NCI-H146 (cell line): ENCODE measurements at regions not wholly inside any gene's neighbourhood (a gene's known extent, or its start where the extent isn't known, plus 50 kb on each side); places are given as distances from the start of the nearest gene placed in this dataset.
A peak's percentile ranks its signal among the peaks of the same experiment; 100 is the strongest.

Experiments used
- DNase-seq: peaks from one replicate; lab custom pipeline; 2025; lab: John Stamatoyannopoulos, UW

DNA sequence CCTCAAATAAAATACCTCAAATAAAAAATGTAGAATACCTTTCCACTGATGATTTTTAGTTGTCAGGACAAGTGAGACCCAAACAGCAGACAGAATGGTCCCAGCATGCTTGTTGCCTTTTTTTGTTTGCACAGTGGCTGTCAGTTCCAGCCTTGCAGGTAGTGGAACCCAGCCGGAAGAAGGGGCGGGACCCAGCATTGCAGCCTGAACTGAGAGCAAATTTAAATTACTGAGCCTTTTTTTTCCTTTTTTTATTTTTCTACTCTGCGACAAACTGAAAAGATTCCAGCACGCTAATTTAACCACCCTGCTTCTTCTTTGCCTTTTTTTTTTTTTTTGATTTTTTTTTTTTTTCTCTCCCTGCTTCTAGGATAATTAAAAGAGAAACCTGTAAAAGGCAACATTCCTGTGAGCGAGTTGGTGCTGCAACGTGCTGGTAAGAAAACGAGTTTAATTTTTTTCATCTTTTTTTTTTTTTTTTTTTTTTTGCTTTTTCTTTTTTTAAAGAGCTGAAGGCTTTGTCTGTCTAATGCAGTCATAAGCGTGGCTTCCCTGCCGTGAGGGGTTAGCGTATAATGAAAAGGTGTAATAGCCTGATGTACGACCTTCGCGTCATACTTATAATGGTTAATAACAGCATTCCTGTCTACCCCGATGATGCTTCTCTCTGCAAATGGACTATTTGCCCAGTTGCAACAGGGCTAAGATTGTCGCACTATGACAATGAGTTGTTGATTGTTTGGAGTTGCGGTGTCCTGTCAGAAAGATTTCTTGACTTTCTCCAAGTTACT, 555.3 kb upstream of the CELF2 start:
- DNase-seq, result peak; percentile 90

DNA sequence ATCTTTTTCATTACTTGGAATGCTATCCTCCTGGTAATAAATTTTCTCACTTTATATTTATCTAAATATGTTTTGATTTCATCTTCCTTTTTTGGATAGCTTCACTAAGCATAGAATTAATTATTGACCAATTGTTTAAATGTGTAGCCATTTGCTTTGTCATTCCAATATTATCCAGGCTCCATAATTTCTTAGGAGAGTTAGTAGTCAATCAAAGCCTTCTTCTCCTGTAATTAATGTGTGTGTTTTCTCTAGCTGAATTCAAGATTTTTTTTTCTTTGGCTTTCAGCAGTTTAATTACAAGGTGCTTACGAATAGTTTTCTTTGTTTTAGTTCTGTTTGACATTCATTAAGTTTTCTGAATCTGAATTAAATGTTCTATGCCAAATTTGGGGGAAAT, 545.9 kb upstream of the CELF2 start:
- no peak for DNase-seq

DNA sequence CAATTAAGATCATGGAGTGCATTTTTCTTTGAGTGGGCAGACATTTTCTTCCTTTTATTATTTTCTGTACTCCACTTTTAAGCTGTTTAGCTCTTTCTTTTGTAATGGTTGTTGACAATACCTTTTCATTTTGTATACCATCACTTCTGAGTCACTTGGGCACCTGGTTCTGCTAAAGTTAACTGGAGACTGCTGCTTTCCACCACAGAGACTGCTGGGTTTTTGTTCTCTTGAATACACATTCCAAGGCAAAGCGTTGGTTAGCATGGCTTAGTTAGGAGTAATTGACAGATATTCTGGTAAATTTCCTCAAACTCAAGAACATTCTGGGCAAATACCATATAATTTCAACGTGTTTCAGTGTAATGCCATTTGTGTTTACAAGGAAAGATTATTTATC, 541.9 kb upstream of the CELF2 start:
- no peak for DNase-seq

DNA sequence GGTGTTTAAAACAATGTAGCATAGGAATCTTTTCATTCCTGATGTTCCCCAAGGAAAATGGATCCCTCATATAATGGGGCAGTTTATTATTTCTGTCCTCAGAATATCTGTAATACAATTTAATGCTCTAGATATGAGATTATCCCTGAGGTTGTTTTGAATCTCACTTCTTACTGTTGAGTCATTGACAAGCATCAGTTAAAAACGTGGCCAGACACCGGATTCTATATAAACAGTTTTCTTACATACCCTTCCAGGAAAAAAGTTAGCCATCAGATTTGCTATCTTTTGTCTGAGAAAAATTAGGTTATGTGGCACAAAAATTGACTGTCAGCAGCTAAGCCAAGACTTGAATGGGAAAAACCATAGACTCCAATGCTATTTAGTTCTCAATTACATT, 539.8 kb upstream of the CELF2 start:
- DNase-seq, result no peak

DNA sequence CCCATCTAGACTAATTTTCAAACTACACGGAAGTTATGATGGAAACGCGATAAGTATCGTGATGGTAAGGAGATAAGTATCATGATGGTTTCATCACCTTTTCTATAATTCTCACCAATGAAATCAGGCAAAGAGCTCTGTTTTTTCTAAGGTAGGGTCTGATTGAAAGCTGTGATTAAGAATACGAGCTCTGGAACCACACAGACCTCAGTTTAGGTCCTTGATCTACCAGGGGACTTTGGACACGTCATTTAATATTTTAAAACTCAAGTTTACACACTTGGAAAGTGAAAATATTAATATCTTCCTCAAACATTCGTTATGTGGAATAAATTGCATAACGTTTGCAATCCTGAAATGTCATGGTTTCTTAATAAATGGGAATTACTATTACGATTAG, 538.2 kb upstream of the CELF2 start:
- DNase-seq, result no peak

DNA sequence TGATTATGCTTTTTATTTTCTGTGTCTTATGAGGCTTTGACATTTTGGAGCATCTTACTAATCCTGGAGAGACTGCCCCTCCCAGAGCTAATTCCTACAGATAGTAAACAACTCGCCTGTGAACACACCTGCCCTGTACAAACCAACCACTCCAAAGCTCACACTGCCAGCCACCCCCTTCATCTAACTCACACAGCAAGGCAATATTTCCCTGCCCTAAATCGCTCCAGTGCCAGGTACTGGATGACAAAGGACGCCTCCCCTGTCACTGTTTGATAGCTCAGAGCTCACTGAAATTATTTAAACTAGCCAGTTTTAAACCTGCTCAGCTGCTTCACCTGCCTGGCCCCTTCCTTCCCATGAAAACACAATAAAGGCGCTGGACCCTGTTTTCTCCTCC, 535.1 kb upstream of the CELF2 start:
- peak; percentile 93 for DNase-seq

DNA sequence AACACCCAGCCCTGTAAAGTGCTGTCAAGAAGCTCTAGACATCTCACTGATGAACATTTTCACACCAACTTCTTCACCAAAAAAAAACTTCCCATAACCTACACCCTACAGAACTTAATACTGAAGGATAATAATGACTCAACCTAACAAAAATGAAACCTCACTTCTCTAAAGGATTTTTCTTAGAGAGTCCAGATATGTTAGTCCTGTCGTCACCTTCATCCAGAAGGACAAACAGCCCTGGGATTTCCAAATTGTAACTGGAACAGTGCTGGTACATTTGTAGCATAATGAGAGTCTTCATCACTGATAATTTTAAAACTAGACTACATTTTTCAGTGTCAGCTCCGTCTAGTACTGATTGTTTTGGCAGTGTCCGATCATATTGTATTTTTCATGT, 528.6 kb upstream of the CELF2 start:
- no peak for DNase-seq

DNA sequence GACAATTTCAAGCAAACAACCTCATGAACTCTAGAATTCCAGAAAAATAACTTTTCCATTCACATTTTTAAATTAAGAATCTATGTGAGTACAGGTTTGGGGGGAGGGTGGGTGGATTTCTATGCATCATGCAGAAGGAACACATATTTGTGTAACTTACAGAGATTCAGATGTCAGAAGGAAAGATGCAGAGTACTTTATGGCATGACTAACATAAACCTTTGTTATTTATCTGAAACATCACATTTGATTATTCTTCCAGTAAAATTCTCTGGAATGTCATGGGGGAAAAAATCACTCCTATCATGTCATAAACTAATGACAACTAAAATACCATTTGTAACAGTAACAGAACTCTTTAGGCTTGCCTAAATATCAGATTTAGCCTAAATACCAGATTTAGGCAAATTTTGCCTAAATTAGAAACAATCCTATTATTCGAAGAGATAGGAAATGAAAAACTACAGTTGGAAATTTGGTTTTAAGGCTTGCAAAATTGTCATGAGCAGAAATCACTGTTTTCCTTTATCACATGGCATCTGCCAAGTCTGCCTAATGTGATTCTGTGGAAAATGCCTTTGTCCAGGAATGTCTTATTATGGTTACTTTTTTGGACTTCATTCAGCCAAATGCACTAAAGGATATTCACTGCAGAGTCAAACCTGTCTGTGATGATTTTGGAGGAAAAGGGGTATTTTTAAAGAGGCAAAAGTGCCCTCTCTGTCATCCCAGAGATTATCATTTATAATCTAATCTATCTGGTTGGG, 527.7 kb upstream of the CELF2 start:
- DNase-seq, result no peak

DNA sequence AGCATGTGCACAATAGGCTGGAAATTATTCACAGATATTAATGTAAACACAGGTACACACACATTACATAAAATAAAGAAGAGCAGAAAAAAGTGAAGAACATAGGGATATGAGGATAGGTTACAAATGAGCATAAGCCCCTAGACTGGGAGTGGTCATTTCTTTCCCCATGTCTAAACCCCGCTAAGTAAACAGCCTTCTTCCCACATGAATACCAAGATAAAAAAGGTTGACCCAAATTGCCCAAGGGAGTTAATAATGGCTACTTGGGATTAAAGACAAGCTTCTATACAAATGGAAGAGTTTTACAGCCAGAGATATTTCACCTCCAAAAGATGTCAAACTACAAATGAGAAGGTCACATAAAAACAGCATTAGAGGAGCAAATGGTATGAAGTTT, 527.1 kb upstream of the CELF2 start:
- DNase-seq, result no peak

DNA sequence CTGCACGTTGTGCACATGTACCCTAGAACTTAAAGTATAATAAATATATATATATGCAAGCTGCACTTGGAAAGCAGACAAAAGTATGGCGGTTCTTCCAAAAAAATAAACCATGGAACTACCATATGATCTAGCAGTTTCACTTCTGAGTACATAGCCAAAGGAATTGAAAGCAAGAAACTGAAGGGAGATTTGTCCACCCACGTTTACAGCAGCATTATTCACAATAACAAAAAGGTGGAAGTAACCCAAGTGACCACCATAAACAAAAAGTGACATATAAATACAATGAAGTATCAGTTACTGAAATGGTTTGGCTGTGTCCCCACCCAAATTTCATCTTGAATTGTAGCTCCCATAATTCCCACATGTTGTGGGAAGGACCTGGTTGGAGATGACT, 525.3 kb upstream of the CELF2 start:
- DNase-seq, result no peak

DNA sequence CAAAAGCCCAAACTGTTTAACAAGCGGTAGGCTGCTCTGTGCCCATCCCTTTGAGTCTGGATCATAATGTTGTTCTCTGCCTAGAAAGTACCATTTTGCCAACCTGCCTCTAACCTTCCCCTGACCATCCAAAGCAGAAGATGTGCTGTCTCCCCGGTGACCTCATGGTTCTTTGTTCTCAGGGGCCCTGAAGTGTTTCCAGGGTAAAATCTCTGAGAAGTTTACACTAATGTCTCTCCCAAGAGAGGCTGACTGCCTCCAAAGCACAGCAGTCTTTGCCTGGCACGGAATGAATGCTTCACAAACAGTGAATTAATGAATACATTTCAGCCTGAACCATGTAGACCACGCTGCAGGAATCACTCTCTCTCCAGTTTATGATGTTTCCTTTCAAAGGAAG, 523.8 kb upstream of the CELF2 start:
- DNase-seq, result no peak

DNA sequence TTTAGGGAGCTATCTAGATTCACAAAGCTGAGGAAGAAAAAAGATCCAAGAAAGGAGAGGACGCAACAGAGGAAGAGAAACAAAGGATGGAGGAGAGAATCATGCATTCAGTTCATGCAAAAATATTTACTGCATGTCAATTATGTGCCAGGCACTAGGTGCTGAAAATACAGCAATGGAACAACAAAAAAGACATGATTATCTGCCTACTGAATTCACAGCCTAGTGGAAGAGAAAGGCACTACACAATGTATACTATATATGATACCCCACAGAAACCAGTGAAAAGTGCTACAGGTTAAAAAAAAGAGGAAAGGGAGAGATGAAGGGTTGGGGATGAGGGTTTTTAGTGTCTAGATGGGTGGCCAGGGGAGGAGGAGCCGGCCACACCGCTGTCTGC, 520.4 kb upstream of the CELF2 start:
- no peak for DNase-seq

DNA sequence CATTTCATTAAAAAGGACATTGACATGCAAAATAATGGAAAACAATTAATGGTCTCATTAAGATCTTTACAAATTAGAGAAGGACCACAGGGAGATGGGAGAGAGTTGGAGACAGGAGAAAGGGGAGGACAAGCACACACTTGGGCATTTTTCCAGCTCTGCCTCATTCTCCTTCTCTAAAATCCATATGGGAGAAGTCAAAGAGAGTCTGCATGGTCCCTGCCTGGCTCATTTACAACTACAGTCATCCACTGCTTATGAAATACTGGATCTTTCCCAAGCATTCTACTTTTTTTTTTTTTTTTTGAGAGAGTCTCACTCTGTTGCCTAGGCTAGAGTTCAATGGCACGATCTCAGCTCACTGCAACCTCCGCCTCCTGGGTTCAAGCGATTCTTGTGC, 518.9 kb upstream of the CELF2 start:
- no peak for DNase-seq

DNA sequence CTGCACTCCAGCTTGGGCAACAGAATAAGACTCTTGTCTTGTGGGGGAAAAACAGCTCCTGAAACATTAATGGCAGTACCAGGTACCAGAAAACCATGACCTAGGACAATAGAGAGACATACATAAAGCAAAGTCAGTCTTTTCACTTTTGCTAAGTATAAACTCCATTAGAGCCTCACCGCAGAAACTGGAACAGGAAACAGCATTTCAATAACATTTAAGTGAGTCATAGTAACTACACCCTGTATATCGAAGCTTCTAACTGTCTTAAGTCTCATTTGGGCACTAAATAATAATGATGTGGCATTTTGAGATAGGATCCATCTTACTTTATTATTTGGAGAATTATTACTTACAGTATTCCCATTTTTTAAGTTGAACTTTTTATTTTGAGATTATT, 517.8 kb upstream of the CELF2 start:
- DNase-seq, result no peak

DNA sequence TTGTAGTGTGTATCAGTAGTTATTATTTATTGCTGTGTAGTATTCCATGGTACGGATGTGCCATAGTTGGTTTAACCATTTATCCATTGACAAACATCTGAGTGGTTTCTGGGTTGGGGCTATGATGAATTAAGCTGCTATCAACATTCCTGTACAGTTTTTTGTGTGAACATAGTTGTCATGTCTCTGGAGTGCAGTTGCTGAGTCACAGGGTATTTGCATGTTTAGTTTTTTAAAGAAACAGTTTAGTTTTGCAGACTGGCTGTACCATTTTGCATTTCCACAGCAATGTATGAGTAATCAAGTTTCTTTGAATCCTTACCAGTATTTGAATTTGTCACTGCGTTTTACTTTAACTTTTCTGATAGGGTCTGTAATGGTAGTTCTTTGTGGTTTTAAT, 516.7 kb upstream of the CELF2 start:
- no peak for DNase-seq

DNA sequence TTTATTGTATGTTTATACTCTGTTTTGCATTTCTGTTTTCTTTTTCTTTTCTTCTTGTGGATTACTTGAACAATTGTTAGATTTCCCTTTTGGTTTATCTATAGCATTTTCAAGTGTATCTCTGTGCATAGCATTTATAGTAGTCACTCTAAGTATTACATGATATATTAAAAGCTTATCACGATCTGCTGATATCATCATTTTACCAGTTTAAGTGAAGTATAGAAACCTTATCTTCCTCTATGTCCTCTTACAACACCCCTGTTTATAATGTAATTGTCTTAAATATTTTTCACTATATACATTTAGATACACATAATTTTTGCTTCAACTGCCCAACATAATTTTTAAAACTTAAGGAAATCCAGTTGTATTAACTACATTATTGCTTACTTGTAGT, 513.9 kb upstream of the CELF2 start:
- DNase-seq, result no peak

DNA sequence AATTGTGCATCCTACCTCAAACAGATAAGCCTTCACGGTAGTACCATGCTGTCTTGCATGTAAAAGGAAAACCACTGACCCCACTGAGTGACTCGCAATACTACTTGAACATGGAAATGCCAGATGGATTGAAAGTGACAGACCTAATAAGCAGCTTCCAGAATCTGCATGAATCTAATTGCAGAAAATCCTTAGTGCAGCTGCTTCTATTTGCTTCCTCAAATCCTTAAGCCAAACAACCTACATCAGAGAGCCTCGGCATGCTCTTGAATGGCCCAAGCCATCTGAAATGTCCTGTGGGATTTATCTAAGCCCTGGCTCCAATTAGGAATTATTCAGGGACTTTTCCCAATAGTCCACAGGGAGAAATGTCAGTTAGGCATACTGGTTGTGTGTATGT, 509.5 kb upstream of the CELF2 start:
- DNase-seq, result no peak

DNA sequence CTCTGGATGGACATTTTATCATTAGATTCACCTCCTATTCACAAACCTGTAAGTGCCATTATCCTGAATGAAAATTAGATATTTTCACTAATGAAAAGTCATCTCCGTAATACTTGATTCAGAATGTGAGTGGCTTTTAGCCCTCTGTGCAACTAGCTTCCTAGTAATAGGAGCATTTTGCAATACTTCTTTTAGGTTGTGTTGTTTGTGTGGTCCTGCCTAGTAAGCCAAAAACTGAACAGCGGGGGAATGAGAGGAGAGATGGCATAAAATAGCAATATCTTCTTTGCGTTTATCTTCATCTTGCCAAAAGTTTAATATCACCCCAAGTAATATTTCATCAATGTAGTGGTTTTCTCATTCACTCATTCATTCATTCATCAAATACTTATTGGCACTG, 507.5 kb upstream of the CELF2 start:
- no peak for DNase-seq

DNA sequence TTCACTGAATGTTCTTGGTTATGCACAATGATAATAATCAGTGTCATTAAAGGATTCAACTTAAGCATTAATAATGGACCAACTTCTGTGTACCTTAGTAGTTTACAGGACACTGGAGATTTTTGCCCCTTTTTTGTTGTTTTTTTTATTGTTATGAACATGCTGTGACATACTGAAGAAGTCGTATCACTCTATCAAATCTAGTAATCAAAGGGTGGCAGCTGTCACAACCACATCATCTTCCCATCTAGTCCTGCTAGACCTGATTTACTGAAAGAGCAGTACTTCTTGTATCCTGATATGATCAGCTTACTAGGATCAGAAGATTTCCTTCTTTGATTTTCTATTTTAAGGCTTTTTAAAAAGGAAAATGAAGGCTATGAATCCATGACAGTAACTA, 504.6 kb upstream of the CELF2 start:
- no peak for DNase-seq

DNA sequence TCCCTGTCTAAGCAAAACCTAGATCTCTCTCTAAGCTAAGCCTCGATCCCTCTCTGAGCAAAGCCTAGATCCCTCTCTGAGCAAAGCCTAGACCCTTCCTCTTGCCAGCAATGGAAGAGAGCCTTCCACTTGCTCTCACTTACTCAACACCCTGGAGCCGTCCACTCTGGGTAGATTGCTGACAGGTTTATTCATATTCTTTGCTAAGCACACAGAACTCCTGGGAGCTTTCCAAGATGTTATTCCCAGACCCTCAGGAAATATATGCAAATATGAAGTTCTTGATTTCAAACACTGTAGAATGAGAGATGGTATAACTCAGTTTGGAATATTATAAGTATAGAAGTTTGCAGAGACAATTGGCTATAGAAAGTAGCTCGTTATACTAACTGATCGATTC, 503.8 kb upstream of the CELF2 start:
- no peak for DNase-seq

DNA sequence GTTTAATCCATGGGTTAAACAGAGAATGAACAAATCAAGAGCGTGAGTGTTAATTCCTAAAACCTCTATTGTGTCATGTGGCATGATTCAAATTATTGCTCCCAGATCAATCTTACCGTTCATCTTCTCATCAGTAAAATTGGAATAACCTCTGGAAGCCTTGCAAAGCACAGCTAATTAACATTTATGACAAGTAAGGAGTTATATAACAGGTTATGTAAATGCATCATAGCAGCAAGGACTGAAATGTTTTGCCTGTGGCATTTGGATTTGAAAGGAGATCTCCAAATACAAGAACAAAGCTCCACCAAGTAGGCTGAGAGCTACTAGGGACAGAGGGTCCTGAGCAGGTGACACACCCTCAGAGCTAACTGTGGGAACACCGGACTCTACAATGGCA, 502.9 kb upstream of the CELF2 start:
- no peak for DNase-seq

DNA sequence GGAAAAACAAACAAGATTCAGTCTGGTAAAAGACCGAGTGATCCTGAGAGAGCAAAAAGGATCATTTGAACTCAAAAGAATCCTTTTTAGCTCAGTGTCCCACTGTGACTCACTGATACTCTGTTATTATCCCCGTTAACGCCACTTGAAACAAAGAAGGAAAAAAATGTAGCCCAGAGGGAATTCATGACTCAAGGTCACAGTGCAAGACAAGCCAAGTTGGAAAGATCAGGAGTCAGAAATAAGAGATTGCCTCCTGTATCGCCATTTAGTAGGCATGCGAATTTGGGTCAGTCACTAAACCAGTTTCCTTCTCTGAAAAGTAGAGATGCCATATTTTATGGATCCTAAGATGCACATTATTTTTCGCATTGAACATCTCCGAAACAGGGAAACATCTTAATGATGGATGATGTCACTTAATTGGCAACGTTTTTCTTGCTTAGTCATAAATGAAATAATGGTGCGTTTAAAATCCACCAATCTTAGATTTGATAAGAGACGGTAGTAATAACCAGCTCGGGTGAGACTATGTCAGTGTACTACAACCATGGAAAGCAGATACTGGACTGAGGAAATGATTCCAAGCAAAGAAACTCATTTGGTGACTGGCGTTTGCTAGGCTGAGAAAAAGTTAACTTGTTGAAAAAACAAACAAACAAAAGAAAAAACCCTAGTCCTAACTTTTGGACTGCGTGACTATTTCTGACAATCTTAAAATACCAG, 502.0 kb upstream of the CELF2 start:
- DNase-seq, result no peak
